Astrocyte (in vitro differentiated cells and primary cell): ENCODE measurements at regions not wholly inside any gene's neighbourhood (a gene's known extent, or its start where the extent isn't known, plus 50 kb on each side); places are given as distances from the start of the nearest gene placed in this dataset.

Experiments used
- DNase-seq: peaks from one replicate; pipeline ENCODE4 v3.0.0-alpha.2; 2010; ENCODE audit warnings: low read depth
- FAIRE-seq: peaks from 2 replicates; lab custom pipeline; 2011; peaks lifted over from hg19 to GRCh38; lab: Jason Lieb, UNC
- H2AFZ ChIP-seq: 2 replicates; pipeline ENCODE4 v1.6.0; 2012; ENCODE audit warnings: low read depth, low read length, inconsistent platforms
- H3K27ac ChIP-seq: 2 replicates; pipeline ENCODE4 v1.5.1; 2011; ENCODE audit warnings: low read depth, low read length, inconsistent platforms
- H3K27me3 ChIP-seq: 2 replicates; pipeline ENCODE4 v1.6.0; 2011; ENCODE audit warnings: low read length, inconsistent platforms; ENCODE audit not compliant: insufficient read depth
- H3K36me3 ChIP-seq: 2 replicates; pipeline ENCODE4 v1.5.1; 2011; ENCODE audit warnings: low read length, inconsistent platforms; ENCODE audit not compliant: insufficient read depth
- H3K4me1 ChIP-seq: 2 replicates; pipeline ENCODE4 v1.5.1; 2011; ENCODE audit warnings: low read length, inconsistent platforms; ENCODE audit not compliant: insufficient read depth
- H3K4me2 ChIP-seq: 2 replicates; pipeline ENCODE4 v1.6.0; 2012; ENCODE audit warnings: low read length, inconsistent platforms
- H3K4me3 ChIP-seq: 2 replicates; pipeline ENCODE4 v1.5.1; 2011; ENCODE audit warnings: low read depth, mild to moderate bottlenecking, low read length, inconsistent platforms; ENCODE audit not compliant: insufficient read depth
- H3K79me2 ChIP-seq: 2 replicates; pipeline ENCODE4 v1.6.0; 2012; ENCODE audit warnings: mild to moderate bottlenecking, low read length, inconsistent platforms; ENCODE audit not compliant: insufficient read depth
- H3K9ac ChIP-seq: 2 replicates; pipeline ENCODE4 v1.6.0; 2012; ENCODE audit warnings: mild to moderate bottlenecking, low read length, inconsistent platforms
- H3K9me3 ChIP-seq: 2 replicates; pipeline ENCODE4 v1.5.1; 2012; ENCODE audit warnings: low read depth, mild to moderate bottlenecking, low read length, inconsistent platforms; ENCODE audit not compliant: insufficient read depth
- H4K20me1 ChIP-seq: 2 replicates; pipeline ENCODE4 v1.6.0; 2012; ENCODE audit warnings: low read length, inconsistent platforms; ENCODE audit not compliant: insufficient read depth
- H3K27ac Mint-ChIP-seq: one replicate; pipeline ENCODE4 v1.8.0; 2021; ENCODE audit warnings: mild to moderate bottlenecking, mixed read lengths; ENCODE audit not compliant: unreplicated experiment
- H3K27me3 Mint-ChIP-seq: one replicate; pipeline ENCODE4 v1.8.0; 2021; ENCODE audit warnings: low read depth, mixed read lengths; ENCODE audit not compliant: unreplicated experiment
- H3K36me3 Mint-ChIP-seq: one replicate; pipeline ENCODE4 v1.8.0; 2021; ENCODE audit warnings: low read depth, mixed read lengths; ENCODE audit not compliant: unreplicated experiment
- H3K4me1 Mint-ChIP-seq: one replicate; pipeline ENCODE4 v1.8.0; 2021; ENCODE audit warnings: low read depth, mixed read lengths; ENCODE audit not compliant: unreplicated experiment
- H3K4me3 Mint-ChIP-seq: one replicate; pipeline ENCODE4 v1.8.0; 2021; ENCODE audit warnings: mild to moderate bottlenecking, moderate library complexity, mixed read lengths; ENCODE audit not compliant: unreplicated experiment
- H3K9me3 Mint-ChIP-seq: one replicate; pipeline ENCODE4 v1.8.0; 2021; ENCODE audit warnings: mild to moderate bottlenecking, mixed read lengths; ENCODE audit not compliant: unreplicated experiment
- CTCF ChIP-seq: IDR thresholded peaks from 2 replicates; pipeline ENCODE4 v1.5.1; 2011; ENCODE audit warnings: low read depth, mild to moderate bottlenecking, inconsistent platforms, low read length, moderate library complexity; ENCODE audit not compliant: insufficient read depth
- EZH2 ChIP-seq: IDR thresholded peaks from 2 replicates; pipeline ENCODE4 v1.6.1; 2012; ENCODE audit warnings: mild to moderate bottlenecking, low read length, inconsistent platforms; ENCODE audit not compliant: insufficient read depth

GRCh38 chr1:55970526-55971110, 608.7 kb downstream of the PLPP3 start:
- TF ChIP-seq EZH2 (no peak), CTCF (no peak)
- Mint-ChIP-seq H3K27me3 (peaks cover 51% of the 10 kb centered on the region), H3K36me3 (no peaks in the 10 kb centered on the region), H3K4me1 (peaks cover 9% of the 10 kb centered on the region), H3K4me3 (no peak overlapping the region), H3K9me3 (peaks cover 4% of the 10 kb centered on the region), H3K27ac (no peak overlapping the region)
- H3K36me3 ChIP-seq = no peaks in the 10 kb centered on the region
- no peak overlapping the region for H3K27ac ChIP-seq
- no peaks in the 10 kb centered on the region for H3K79me2 ChIP-seq
- H3K9ac ChIP-seq = no peak overlapping the region
- H3K4me1 ChIP-seq = no peaks in the 10 kb centered on the region
- no peaks in the 10 kb centered on the region for H4K20me1 ChIP-seq
- no peak overlapping the region for H3K4me2 ChIP-seq
- no peaks in the 10 kb centered on the region for H3K27me3 ChIP-seq
- no peaks in the 10 kb centered on the region for H3K9me3 ChIP-seq
- no peak overlapping the region for H3K4me3 ChIP-seq
- DNase-seq = peak; percentile 87
- H2AFZ ChIP-seq = no peak overlapping the region
- no peak for FAIRE-seq

GRCh38 chr1:55969322-55969721, 610.0 kb downstream of the PLPP3 start:
- Histone ChIP-seq H4K20me1 (no peaks in the 10 kb centered on the region), H3K4me1 (no peaks in the 10 kb centered on the region), H3K36me3 (no peaks in the 10 kb centered on the region), H3K79me2 (no peaks in the 10 kb centered on the region), H2AFZ (no peak overlapping the region), H3K4me3 (no peak overlapping the region), H3K27ac (no peak overlapping the region), H3K9ac (no peak overlapping the region), H3K4me2 (no peak overlapping the region), H3K27me3 (no peaks in the 10 kb centered on the region), H3K9me3 (no peaks in the 10 kb centered on the region)
- DNase-seq (no peak), FAIRE-seq (no peak)
- Mint-ChIP-seq H3K36me3 (no peaks in the 10 kb centered on the region), H3K4me1 (peaks cover 9% of the 10 kb centered on the region), H3K4me3 (no peak overlapping the region), H3K9me3 (peaks cover 4% of the 10 kb centered on the region), H3K27me3 (peaks cover 49% of the 10 kb centered on the region), H3K27ac (no peak overlapping the region)
- no peak for TF ChIP-seq CTCF
- no peak for TF ChIP-seq EZH2

GRCh38 chr1:55968661-55969060, 610.7 kb downstream of the PLPP3 start:
- TF ChIP-seq EZH2 = no peak
- TF ChIP-seq CTCF = no peak
- H3K27me3 Mint-ChIP-seq = peaks cover 49% of the 10 kb centered on the region
- H3K79me2 ChIP-seq = no peaks in the 10 kb centered on the region
- no peak overlapping the region for H3K4me3 Mint-ChIP-seq
- no peak overlapping the region for H3K27ac ChIP-seq
- H4K20me1 ChIP-seq = no peaks in the 10 kb centered on the region
- no peak overlapping the region for H3K4me3 ChIP-seq
- no peak overlapping the region for H2AFZ ChIP-seq
- peaks cover 4% of the 10 kb centered on the region for H3K9me3 Mint-ChIP-seq
- H3K27me3 ChIP-seq = no peaks in the 10 kb centered on the region
- H3K36me3 ChIP-seq = no peaks in the 10 kb centered on the region
- DNase-seq (no peak), FAIRE-seq (no peak)
- no peak overlapping the region for H3K4me2 ChIP-seq
- no peak overlapping the region for H3K9ac ChIP-seq
- no peaks in the 10 kb centered on the region for H3K9me3 ChIP-seq
- H3K4me1 Mint-ChIP-seq = peaks cover 9% of the 10 kb centered on the region
- no peaks in the 10 kb centered on the region for H3K36me3 Mint-ChIP-seq
- H3K4me1 ChIP-seq = no peaks in the 10 kb centered on the region
- no peak overlapping the region for H3K27ac Mint-ChIP-seq
